ENCODE measurements at regions not wholly inside any gene's neighbourhood (a gene's known extent, or its start where the extent isn't known, plus 50 kb on each side); places are given as distances from the start of the nearest gene placed in this dataset.

DNA sequence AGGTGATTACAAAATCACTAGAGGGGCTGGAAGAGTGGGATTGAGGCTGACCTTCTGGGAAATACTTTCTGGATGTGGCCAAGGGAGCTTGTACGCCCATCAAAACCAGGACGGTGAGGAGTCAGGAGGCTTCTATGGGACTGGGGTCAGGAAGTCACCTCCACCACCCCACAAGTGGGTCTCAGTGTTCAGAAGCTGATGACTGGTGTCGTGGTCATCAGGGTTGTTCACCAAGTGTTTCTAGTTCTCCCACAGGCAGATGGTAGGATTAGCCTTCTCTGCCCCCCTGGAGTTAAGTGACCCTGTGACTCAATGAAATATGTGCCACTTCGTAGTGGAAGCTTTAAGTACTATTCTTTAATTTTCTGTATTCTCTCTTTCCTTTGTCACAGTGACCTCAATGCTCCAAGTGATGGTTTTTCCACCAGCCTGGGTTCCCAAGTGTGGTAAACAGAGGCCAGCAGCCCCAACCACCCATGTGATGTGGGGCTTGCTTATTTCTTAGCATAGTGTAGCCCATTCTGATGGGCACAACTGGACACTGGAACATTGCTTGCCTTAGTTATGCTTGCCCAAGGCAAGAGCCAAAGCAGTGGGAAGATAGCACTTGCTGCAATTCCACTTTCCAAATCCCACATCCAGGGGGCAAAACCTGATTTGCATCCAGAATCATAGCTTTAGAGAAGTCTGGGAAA is 258.8 kb downstream of the CYP26B1 start:
- DNase-seq: no peak

DNA sequence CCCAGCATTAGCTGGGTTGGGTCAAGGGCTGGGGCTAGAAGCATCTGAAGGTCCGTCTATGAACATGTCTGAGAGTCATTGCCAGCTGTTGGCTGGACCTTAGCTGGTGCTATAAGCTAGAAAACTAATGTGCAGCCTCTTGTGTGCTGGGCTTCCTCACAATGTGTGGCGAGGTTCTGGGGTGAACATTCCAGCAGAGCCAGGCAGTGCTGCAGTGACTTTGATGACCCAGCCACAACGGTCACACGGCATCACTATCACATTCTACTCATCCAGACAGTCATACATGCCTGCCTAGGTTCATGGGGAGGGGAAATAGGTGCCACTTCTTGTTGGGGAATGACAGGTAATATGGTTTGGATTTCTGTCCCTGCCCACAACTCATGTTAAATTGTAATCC is 260.5 kb downstream of the CYP26B1 start:
- no peak for DNase-seq

DNA sequence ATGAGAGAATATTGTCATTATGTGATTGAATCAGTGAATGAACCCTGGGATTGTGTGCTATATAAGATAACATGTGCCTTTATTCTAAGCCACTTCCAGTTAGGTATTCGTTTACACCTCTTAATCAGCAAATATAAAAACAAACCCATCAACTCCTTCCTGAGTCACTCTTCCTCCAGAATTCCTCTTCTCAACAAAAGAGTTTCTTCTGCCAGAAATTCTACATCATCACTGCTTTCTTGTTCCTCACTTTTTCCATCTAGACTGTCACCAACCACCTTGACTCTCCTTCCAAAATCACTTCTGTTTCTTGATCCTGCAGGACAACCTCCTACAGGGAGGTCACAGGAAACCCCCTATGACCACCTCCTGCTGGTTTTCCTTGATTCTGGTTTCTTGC is 261.4 kb downstream of the CYP26B1 start:
- DNase-seq: no peak

DNA sequence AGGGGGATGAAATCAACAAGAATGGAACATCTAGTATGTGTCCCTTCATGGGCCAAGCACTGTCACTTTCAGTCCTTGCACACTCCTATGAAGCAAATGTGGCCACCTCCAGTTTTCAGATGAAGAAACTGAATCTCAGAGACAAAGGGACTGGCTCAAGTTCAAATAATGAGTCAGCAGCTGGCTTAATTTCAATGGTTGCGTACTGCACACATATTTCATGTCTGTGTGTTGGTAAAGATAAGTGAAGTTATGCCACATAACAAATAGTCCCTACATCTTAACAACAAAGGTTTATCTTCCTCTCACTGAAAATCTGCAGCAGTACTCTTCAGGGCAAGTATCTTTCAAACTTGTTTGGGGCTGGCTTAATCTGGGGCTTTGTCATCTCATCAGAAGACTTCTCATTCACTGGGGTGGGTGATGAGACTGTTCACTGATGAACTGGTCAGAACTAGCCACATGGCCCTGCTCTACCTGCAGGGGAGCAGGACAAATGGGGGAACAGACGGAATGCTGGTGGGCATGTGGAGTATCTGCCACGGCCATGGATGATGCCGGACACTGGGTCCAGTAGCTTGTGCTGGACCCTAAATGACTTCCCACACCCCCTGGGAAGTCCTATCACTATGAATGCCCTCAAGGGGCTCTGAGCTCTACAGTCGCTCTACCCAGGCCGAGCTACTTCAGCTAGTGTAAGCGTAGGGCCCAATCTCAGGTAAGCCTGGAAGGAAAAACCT is 263.2 kb downstream of the CYP26B1 start:
- no peak for DNase-seq

DNA sequence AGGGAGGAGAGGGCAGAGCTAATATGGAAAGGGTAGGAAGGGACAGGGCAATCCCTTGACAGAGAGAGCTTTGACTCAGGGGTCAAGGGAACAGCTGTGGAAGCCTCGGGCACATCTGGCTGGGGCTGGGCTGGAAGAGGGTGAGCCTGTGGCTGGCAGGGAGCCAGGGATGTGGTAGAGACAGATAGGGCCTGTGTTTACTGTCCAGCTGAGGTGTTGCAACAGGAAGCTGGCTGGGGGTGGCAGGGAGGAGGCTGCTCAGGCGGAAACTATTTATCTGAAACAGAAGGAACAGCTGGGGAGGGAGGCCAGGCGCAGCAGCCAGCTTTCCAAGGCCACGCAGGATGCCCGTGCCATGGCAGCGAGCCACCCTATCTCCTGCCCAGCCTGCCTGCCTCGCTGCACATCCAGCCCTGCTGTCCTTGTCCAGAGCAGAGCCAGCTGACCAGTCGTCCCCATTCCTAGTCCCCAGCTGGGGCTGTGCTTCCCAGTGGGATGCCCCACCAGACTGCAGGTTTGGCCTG is 264.7 kb downstream of the CYP26B1 start:
- no peak for DNase-seq

DNA sequence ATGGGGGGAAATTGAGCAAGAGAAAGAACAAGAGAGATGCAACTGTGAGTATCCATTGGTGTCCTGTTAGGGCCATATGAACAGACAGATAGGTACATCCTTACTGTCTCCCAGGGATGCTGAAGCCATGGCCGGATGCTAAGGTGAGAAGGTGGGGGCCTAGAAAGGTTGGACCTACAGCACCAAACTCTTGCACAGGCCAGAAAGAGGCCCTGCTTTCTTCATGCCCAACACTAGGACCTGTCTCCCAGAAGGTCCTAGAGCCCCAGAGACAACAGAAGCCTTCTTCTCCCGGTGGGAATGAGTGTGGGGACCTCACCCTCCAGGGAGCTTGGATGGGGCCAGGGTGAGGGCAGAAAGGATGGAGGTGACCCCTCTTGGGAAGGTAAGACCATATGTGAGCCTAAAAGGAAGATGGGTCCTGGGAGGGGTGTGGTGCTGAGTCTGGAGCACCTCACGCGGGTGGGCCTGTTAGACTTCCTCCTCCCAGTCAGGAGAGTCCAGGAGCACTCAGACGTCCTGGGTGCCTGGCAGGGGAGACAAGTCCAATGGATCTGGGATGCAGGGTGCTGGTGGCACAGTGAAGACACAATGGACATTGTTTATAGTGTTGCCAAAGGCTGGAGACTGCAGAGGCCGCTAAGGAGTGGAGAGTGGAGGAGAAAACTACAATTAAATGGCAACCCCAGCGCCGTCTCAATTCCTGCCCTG is 265.3 kb downstream of the CYP26B1 start:
- no peak for DNase-seq

DNA sequence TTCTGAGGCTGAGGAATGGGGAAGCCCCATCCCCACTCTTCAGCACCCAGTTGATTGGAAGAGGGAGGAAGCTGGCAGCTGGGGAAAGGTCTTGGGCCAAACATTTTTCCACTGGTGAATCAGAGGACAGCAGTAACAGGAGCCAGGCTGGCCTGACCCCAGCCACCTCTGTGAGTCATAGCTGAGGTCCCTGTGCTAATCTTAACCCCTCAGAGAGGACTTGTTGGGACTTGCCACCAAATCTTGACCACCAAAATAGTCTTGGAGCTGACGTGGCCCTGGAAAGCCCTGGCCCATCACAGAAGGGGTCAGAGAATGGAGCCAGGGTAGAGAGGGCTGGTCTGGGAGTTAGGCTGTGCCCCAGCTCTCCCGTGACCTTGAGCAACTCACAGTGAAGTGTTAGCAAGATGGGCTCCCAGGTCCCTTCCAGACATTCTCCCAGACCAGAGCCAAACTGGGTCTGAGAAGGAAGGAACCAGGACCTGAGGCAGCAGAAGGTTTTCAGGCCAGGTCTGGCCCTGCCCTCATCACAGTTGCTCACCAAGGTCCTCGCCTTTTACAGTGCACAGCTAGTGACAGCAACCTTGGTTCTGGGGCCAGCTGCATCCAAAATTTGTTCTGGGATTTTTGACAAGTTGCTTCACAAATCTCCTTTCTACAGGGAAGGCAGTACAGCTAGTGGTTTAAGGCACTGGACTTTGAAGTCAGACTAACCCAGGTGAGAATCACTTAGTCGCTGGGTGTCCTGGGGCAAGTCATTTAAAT is 266.6 kb downstream of the CYP26B1 start:
- no peak for DNase-seq

DNA sequence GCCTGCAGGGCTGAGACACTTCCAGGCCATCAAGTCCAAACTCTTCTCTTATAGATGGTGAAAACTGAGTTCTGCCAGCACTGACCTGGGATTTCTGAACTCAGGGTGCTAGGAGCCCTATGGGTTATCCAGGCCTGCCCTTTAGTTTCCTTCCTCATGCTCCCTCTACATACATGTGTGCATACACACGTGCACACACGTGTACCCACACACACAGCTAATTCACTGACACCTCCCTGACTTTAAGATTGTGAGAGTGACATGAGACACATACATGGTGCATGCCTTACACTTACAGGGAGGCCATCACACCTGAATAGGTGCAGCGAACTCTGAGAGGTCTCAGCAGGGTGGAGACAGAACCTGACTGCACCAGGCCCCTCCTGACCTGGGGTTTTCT is 267.4 kb downstream of the CYP26B1 start:
- DNase-seq: no peak

DNA sequence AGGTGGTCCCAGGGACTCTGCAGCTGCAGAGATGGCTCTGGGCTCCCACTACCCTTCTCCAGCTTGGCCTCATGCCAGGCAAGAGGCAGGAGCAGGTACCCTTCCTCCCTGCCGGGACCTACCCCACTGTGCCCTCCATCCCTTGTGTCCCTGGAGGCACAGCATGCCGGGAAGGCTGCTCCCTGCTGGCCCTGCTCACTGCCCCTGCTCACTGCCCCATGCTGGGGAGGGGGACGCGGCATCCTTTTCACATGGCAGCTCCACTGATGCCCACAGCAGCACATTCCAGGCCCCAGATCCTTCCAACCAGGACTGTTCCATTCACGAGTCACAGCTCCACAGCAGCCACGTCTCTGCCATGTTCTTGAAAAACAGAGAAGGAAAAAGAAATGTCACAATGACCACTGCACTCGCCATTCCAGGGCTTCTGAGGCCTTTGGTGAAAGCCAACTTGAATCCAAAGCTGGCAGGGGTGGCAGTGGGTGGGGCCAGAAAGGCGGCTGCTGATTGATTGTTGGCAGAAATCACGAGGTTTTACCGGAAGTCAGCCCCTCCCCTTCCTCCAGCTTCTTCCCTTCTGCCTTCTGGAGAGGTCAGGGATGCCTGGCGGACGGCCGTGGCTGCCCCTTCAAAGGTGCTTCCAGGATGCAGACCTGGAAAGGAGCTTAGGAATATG is 268.0 kb downstream of the CYP26B1 start:
- DNase-seq: no peak

DNA sequence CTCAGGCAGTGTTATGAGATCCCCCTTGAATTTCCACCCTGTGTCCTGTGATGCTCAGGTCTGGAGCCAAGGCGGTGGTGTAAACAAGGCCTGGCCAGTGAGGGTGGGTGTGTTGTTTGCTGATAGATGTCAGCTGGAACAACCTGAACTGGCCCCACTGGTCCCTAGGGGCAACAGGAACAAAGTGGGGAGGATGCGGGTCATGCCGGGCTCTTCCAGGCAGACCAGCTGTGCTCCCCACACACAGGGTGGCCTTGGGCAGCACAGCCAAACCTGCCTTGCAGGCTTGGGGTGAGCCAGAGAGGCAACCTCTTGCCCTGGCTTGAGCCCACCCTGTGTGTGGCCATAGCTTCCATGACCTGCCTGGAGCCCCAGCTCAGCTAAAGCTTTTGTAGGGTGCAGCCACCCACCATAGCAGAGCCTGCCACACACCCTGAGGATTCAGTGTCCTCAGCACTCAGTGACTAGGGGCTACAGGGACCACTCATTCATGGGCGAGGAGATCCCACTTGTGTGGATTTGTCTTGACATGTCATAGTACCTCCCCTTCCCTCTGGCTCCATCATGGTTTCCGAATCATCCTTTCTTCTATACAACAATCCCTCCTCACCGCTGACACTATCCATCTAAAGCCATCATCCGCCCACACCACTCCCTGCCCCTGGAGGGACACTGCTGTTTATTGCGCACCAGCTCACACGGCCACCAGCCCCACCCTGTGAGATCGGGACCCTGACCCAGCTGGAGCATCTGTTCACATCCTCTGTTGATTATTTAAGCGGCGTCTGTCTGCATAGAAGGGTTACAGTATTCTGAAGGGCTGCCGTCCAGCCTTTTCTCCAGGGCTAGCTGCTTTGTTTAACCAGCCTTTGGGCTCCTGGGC is 268.8 kb downstream of the CYP26B1 start:
- no peak for DNase-seq

DNA sequence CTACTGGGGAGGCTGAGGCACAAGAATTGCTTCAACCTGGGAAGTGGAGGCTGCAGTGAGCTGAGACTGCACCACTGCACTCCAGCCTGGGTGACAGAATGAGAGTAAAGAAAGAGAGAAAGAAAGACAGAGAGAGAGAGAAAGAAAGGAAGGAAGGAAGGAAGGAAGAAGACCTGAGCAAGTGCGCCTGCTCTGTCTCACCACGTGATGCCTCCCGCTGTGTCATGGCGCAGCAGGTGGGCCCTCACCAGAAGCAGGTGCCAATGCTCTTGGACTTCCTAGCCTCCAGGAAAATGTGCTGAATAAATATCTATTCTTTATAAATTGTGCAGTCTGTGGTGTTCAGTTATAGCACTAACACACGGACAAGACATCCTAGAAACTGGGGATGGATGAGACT is 270.0 kb downstream of the CYP26B1 start:
- DNase-seq: no peak

DNA sequence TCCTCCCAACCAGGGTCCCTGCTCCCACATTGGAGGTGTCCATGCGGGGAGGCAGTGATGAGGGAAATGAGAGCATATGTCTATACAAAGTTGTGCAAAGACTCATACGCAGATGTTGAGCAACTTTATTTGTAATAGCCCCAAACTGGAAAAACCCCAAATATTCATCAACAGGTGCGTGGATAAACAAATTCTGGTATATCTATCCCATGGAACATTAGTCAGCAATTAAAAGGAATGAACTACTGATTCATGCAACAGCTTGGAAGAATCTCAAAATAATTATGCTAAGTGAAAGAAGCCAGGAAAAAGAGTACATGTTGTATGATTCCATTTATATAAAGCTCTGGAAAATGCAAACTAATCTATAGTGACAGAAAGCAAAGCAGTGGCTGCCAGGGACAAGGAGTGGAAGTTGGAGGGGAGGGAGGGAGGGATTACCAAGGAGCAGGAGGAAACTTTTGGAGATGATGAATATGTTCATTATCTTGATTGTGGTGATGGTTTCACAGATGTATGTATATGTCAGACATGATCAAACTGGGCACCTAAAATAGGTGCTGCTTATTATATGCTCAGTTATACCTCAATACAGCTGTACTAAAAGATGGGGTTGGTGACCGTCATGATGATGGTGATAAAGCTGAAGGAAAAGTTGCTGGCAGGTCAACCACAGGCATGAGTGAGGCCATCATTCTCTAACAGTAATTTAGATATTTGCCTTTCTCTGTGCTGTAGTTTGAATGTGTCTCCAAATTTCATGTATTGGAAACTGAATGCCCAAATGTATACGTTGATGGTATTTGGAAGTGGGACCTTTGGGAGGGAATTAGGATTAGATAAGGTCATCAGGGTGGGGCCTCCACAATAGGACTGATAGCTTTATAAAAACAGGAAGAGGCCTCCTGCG is 270.9 kb downstream of the CYP26B1 start:
- DNase-seq: no peak

DNA sequence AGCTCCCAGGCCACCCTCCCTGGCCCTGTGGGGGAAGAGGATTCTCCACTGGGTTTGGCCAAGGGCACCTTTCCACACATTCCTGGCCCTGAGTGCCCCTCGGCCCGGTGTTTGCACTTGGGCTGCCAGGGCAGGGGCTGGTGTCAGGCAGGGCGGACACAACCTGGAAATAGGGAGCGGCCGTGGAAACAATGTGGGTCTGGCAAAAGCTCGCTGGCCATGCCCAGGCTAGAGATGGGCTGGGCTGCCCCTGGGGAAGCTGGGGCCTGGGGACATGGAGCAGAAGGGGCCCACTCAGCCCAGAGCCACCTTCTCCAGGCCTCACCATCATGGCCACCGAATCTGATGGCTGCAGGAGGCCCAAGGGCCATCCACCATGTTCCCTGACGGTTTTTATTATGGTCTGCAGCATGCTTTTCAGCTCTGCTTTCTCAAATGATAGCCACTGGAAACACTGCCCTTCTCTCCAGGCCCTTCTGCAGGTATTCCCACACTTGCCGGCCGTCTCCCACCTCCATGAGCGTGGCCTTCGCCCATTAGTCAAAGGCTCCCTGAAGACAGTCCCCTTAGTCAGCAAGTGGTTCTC is 275.1 kb downstream of the CYP26B1 start:
- DNase-seq: no peak

DNA sequence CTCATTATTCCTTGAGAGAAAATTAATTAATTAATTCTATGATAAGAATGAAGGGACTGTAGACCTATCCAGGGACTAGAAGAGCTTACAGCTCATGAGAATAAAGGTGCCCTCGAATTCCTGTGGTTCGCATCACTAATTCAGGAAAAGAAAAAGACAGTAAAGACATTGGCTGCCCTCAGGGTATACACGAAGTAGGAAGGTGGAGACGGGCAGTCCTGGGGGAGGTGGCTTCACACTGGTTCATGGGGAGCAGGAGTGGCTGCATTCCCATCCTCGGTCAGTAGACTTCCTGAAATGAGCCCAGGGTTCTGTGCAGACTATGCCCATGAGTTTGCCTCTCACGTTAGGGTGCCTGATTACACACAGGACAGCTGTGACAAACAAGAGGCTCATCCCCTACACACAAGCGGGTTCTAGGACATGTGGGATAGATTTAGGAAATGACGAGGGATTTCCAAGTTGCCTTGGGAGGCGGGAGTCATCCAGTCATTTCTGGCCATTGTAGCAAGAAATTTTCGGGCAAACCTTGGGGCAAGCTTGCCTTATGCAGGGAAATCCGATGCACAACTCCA is 282.2 kb downstream of the CYP26B1 start:
- DNase-seq: no peak

DNA sequence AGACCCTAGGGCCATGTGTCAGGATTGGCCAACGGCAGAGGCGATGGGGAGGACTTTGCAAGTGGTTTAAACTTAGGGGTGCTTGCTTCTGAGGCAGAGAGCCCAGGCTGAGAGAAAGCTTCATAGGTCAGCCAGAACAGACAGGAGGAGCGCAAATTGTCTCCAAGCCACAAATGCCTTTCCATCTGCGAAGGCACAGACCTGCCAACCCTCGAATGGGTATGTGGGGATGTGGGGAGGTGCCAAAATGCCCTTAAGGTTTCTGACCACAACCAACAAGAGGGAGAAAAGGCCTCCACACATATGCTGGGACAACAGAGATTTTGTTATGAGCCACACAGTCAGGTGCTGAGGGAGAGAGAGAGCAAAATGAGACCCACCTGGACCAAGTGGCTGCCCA is 283.6 kb downstream of the CYP26B1 start:
- DNase-seq: no peak

DNA sequence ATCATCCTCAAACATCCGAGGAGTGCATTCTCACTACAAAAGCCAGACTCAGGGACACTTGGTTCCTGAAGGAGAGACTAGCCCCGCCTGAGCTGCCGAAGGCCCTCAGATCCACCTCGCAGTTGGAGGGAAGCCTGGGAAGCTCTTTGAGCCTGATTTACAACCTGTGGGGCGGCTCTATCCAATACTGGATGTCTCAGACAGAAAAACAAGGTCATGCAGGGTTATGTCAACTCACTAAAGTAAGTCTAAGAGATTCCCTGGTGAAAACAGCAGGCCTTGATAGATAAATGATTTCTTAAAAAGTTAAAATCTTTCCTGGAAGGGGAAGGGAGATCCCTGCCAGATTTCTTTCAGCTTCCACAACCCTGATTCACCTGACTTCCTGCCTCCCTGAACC is 284.3 kb downstream of the CYP26B1 start:
- no peak for DNase-seq

DNA sequence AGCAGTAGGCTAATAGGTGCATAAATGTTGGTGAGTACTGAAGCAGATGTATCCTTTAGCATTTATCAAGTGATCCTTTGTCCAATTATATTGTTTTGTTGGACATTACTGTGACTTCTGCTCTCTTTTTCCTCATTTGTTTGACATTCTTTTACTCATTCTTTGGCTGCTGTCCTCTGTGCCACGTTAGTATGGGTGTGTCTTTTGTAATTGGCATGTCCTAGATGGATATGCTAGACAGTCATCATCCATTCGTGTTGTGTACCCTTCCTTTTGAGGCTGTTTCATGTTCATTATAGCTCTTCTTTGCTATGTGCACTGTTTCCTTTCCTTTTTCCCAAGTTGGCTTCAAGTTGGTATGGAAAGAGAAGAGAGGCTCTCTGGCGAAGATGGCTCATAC is 284.7 kb downstream of the CYP26B1 start:
- DNase-seq: no peak

DNA sequence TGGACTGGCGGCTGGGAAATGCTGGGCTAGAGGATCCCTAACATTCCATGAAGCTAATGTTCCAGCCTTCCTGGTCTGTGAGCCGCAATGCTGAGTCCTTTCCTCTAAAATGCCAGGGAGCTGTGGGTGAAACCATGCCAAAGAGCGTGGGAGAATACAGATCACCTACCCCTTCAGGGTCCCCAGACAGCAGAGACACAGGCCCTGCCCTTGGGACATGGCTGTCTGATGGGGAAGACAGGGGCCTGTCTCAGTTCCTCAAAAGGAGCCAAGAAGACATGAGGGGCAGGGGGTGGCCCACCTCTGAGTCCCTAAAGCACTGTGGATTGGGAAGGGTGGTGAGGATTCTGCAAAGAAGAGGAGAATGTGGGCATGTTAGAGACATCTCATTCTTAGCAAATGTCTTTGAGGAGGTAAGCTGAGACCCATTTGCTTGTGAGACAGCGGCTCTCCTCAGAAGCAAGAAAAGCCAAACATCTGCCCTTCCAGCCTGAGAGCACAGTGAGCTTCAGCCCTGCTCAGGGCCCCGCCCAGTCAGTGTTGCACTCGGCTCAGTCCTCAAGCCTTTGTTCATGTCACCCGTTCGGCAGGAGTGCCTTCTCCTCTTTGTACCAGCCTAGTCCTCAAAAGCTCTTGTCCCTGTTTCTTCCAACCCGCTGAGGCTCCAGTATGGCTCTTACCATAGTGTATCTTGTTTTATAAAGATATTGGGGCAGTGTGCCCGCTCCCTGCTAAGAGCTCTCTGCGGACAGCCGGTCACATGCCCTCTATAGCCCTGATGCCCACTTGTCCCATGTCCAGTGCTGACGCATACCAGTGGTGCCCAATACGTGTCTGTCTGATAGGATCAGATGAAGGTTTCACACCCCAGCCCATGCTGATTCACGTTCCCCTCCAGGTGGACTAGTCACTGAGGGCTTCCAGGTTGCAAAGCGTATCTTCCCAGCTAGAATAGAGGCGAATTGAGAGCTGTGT is 286.2 kb downstream of the CYP26B1 start:
- no peak for DNase-seq

All from DMS79 treated with DMSO at 0.1 percent for 48 hours (cell line).